Thyroid gland (tissue), 4 donors: ENCODE measurements at regions not wholly inside any gene's neighbourhood (a gene's known extent, or its start where the extent isn't known, plus 50 kb on each side); places are given as distances from the start of the nearest gene placed in this dataset.

ENCODE experiments used
- POLR2A ChIP-seq, 2 donors: fragments of 450-650 bp; IDR thresholded peaks; one replicate each; pipeline ENCODE4 v1.6.1; 2017; ENCODE audit warnings: antibody characterized with exemption in 2 of 2, mild to moderate bottlenecking in 2 of 2, moderate library complexity in 1 of 2
- TF ChIP-seq, protein P1 (sequence below), 6 experiments: fragments of 200-600 bp in 3 of 6; fragments of 450-650 bp in 3 of 6; sonication (generic) in 3 of 6; IDR thresholded peaks; one replicate each; pipeline ENCODE4 v1.5.1; 2016 to 2019; ENCODE audit warnings: antibody characterized with exemption in 6 of 6, mild to moderate bottlenecking in 2 of 6, inconsistent platforms in 1 of 6, moderate library complexity in 1 of 6

DNA sequence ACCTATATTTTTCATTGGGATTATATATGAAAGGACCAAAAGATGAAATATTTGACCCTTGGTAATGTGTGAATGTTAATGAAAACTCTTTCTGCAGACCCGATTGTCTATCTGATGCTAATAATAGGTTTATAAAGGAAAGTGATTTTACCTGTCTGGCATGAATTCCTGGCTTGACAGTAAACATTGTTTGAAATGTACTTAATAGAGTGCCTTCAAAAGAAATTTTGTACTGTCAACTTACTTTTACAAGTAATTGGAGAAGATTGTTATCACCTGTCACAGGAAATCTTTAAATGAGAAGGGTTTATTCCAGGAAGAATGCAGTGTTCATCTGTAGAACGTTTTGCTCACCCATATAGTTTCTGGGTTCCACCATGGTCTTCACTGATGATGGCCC lies 588.2 kb downstream of the INHBA start:
- TF ChIP-seq, protein P1, sequence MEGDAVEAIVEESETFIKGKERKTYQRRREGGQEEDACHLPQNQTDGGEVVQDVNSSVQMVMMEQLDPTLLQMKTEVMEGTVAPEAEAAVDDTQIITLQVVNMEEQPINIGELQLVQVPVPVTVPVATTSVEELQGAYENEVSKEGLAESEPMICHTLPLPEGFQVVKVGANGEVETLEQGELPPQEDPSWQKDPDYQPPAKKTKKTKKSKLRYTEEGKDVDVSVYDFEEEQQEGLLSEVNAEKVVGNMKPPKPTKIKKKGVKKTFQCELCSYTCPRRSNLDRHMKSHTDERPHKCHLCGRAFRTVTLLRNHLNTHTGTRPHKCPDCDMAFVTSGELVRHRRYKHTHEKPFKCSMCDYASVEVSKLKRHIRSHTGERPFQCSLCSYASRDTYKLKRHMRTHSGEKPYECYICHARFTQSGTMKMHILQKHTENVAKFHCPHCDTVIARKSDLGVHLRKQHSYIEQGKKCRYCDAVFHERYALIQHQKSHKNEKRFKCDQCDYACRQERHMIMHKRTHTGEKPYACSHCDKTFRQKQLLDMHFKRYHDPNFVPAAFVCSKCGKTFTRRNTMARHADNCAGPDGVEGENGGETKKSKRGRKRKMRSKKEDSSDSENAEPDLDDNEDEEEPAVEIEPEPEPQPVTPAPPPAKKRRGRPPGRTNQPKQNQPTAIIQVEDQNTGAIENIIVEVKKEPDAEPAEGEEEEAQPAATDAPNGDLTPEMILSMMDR (IDR thresholded peaks at IDR 0.05) = no peak
- TF ChIP-seq POLR2A (IDR thresholded peaks at IDR 0.05) = no peak
